Hematopoietic multipotent progenitor cell treated with erythropoietin and hydrocortisone succinate and interleukin-3 and kit ligand, for 4 days (in vitro differentiated cells): ENCODE measurements at regions not wholly inside any gene's neighbourhood (a gene's known extent, or its start where the extent isn't known, plus 50 kb on each side); places are given as distances from the start of the nearest gene placed in this dataset.

Experiments
- DNase-seq: peaks from one replicate; pipeline ENCODE4 v3.0.0-alpha.2; 2015

- DNase-seq, result no peak
Observed at GRCh38 chr10:78551184-78552005, 517.4 kb upstream of the ZMIZ1 start.

- no peak for DNase-seq
Observed at GRCh38 chr10:78552261-78552811, 516.4 kb upstream of the ZMIZ1 start.

DNA sequence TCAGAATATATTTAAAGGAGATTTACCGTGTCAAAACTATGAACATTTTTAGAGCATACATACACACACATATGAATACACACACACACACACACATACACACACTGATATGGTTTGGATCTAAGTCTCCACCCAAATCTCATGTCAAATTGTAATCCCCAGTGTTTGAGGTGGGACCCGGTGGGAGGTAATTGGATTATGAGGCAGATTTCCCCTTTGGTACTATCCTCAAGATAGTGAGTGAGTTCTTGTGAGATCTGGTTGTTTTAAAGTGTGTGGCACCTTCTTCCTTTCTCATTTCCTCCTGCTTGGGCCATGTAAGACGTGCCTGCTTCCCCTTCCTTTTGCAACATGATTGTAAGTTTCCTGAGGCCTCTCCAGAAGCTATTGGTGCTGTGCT, 515.0 kb upstream of the ZMIZ1 start:
- DNase-seq, result no peak

- DNase-seq, result no peak
Observed at GRCh38 chr10:78555128-78555527, 513.6 kb upstream of the ZMIZ1 start.

DNA sequence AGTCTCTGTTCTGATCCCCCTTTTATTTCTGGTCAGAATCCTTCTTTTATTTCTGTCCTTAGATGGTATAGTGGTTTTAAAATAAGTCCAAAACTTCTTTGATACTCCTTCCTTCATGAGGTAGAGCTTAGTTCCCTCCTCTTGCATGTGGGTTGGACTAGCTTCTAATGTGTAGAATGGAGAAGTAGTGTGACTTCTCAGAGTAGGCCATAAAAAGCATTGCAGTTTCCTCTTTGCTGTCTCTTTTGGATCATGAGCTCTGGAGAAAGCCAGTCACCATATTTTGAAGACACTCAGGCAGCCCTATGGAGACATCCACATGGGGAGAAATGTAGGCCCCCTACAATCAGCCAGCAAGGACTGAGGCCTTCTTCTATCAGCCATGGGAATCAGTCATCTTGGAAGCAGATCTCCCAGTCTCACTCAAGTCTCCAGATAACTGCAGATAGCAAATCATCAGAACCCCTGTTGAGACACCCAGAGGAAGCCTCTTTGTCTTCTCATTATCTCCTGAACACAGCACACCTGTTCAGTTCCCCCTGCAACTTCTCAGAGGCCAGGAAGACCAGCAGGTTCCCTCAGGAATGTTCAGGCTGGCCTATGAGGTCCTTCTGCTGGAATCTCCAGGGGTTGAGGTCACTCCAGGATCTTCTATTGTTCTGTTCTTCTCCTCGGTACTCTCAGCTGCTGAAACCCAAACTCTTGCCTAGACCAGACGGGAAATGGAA, 511.9 kb upstream of the ZMIZ1 start:
- peak; percentile 50 for DNase-seq

GRCh38 chr10:78557433-78557925, 511.3 kb upstream of the ZMIZ1 start:
- DNase-seq, result no peak

- DNase-seq, result no peak
Observed at GRCh38 chr10:78559661-78560340, 509.0 kb upstream of the ZMIZ1 start.

DNA sequence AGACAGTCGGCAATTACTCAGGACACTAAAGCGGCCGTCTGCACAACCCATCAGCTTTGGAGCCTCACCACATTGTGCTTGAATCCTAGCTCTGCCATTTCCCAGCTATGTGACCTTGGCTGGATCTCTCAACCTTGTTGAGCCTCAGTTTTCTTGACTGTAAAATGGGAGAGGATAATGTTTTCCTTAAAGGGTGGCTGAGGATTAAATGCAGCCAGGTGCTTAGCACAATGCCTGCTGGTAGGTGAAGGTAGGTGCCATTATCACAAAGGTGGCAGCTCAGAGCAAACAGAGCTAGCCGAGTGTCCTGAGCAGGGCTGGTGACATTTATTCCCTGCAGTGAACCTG, 508.5 kb upstream of the ZMIZ1 start:
- no peak for DNase-seq

DNA sequence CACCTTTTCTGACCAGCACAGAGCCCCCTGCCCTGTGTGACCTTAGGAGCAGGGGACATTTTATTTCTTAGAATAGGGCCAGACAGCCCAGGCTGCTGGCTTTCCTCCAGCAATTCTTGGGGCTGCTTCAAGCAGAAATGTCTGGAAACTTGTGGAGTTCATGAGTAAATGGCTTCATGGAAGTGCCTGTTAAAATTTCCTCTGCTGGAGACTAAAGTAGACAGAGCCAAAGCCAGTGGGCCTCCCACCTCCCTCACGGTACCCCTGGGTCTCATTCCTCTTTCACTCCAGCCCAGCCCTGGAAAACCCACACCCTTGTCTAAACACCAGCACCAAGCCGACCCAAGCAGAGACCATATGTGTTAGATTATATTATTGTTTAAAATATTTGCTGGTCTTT, 505.5 kb upstream of the ZMIZ1 start:
- no peak for DNase-seq

DNA sequence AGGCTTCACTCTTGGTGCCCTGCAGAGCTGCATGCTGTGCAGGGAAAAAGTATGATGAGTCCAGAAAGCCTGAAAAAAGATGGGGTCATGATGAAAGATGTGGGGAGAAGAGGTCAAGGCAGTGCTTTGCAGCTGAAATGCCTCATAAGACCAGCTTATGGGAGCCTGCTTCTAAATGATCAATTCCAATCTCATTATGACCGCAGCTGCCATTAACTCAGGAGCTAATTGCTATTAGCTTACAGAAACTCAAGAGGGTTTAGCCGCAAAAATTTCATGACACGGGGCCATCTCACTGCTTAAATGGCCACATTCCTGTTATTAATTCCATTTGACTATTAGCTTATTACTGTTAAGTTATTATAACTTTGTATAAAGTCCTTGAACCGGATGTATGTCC, 502.9 kb upstream of the ZMIZ1 start:
- no peak for DNase-seq

- DNase-seq, result no peak
Observed at GRCh38 chr10:78566284-78567111, 502.3 kb upstream of the ZMIZ1 start.

GRCh38 chr10:78567680-78568455, 500.9 kb upstream of the ZMIZ1 start:
- DNase-seq, result peak; percentile 30

GRCh38 chr10:78568620-78569019, 500.1 kb upstream of the ZMIZ1 start:
- DNase-seq, result peak; percentile 18

- DNase-seq, result no peak
Observed at GRCh38 chr10:78570633-78571235, 498.0 kb upstream of the ZMIZ1 start.

DNA sequence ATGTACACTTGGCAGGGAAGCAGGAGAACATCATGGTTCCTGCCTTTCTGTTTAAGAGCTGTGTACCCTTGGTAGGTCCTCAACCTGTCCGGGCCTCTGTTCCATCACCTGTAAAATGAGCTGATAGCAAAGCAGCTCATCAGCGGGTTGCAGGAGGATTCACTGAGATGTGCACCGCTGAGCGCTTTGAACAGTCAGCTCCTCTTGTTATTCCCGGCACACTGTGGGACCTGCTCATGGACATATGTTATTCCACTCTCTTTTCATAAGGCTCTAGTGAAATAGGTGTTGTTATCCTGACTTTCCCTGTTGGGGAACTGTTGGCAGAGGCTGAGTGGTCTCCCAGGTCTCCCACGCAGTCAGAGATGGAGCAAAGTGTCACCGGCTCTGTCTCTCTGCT, 497.5 kb upstream of the ZMIZ1 start:
- DNase-seq, result no peak

DNA sequence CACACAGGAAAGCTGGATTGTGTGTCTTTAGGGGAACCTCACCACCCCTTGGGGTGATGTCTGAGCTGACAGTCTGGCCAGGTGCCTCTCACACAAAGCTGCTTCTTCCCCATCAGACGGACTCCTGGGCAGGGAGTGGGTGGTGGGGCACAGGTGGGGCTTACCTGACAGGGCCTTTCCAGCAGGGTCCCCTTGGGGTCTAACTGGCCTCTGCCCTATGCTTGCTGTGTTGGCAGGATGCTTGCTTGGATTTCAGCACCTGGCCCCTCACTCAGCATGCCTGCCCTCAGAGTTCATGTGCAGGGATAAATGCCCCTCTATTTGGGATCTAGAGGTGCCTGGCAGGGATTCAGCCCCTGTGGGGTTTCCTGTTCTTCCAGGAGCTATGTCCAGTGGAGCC, 496.9 kb upstream of the ZMIZ1 start:
- no peak for DNase-seq

DNA sequence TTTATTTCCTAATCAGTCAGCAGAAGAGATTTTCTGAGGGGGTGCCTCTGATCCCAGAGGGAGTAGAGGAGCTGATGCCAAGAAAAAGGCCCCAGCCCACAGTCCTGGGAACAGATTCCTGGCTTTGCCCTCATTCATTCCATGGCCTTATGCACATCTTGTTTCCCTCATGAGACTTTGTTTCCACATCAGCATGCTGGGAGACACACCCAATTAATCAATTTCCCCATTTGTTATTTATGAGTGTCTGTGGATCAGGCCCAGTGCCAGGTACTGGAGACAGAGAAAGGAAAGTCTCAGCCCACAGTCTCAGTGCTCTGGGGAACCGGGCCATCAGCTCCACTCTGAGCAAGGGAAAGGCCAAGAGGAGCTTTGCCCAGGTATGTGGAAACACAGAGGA, 496.2 kb upstream of the ZMIZ1 start:
- DNase-seq, result no peak

GRCh38 chr10:78574547-78574946, 494.2 kb upstream of the ZMIZ1 start:
- DNase-seq, result no peak

GRCh38 chr10:78575400-78575799, 493.4 kb upstream of the ZMIZ1 start:
- no peak for DNase-seq

GRCh38 chr10:78576276-78576675, 492.5 kb upstream of the ZMIZ1 start:
- DNase-seq, result peak; percentile 27

- DNase-seq, result peak; percentile 56
Observed at GRCh38 chr10:78577712-78578111, 491.1 kb upstream of the ZMIZ1 start.
